C4-2B (cell line): ENCODE measurements at regions not wholly inside any gene's neighbourhood (a gene's known extent, or its start where the extent isn't known, plus 50 kb on each side); places are given as distances from the start of the nearest gene placed in this dataset.

ENCODE experiments used
- H3K27ac ChIP-seq: fragments of 450-650 bp; 2 replicates; pipeline ENCODE4 v1.5.1; 2017
- ZFX ChIP-seq: fragments of 450-650 bp; IDR thresholded peaks from 2 replicates; pipeline ENCODE4 v1.6.1; 2017
- TF ChIP-seq, protein P1 (sequence below): fragments of 450-650 bp; conservative IDR thresholded peaks from 2 replicates; pipeline ENCODE4 v1.5.1; 2017; ENCODE audit warnings: mild to moderate bottlenecking

DNA sequence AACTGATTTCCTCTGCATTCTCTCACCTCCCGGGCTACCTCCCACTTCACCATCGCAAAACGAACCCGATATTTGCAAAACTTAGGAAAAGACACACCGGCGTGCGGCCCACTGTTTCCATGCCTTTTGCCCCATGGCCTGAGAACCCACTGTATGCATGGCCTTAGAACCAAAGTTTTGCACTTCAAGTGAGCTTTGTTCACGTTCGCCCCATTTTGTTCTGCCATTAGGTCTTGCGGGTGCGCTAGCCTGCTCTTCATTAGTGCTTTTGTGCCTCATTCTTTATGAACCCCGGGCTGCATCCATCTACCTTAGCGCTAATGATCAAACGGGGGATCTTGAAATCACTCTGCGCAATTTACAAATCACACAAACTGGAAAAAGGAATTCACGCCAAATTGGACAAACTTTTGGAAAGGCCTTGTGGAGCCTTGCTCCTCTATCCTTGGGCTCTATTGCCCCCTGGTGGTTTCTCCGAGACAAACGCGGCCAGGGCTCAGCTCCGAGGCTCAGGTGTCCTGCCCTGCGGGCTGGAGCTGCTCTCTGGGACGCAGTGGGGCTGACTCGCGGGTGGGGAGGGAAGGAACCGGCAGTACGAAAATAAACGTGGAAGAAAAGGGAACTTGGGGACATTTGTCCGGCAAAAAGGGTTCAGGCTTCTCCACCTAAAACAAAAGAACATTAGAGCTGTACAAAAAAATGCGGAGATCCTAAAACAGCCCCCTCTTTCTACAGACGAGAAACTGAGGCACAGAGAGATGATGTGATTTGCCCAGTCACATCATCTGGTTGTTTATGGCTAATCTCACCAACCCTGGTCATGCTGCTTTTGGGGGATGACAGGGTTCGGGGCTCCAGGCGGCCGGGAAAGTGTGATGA lies 300.4 kb upstream of the NFE2L3 start:
- H3K27ac ChIP-seq = peak overlapping the region; percentile 19; the same call in 1 of the 2 replicates
- TF ChIP-seq, protein P1, sequence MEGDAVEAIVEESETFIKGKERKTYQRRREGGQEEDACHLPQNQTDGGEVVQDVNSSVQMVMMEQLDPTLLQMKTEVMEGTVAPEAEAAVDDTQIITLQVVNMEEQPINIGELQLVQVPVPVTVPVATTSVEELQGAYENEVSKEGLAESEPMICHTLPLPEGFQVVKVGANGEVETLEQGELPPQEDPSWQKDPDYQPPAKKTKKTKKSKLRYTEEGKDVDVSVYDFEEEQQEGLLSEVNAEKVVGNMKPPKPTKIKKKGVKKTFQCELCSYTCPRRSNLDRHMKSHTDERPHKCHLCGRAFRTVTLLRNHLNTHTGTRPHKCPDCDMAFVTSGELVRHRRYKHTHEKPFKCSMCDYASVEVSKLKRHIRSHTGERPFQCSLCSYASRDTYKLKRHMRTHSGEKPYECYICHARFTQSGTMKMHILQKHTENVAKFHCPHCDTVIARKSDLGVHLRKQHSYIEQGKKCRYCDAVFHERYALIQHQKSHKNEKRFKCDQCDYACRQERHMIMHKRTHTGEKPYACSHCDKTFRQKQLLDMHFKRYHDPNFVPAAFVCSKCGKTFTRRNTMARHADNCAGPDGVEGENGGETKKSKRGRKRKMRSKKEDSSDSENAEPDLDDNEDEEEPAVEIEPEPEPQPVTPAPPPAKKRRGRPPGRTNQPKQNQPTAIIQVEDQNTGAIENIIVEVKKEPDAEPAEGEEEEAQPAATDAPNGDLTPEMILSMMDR = peak; percentile 92
- no peak for TF ChIP-seq ZFX

DNA sequence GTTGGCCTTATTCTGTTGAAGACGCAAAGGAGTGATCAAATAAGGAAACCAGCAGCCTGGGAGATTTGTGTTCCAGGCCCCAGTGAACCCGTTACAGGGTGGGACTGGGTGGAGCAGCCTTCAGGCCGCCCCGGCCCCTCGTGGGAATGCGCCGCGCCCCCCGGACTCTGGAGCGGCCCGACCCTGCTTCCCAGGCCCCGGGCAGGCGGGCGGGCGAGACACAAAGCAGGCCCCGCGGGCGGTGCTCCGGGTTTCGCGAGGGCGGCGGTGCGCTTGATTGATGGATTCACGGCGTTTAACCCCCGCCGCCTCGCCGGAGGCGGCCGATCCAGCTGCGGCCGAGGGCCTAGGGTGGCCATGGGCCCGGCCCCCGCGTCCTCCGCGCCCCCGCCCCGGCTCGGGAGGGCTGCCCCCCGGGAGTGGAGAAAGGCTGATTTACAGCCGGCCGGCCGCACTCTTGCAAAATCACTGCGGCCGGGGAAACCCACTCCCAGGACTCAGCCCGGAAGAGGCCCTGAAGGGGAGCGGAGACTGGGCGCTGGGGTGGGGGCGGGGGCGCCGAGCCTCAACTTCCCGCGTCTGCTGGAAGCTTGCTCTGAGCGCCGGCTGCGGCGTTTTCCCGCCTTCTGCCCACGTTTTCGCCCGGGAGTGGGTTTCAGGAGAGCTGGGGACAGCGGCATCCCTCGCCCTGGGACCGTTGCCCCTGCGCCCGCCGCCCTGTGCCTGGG lies 299.6 kb upstream of the NFE2L3 start:
- TF ChIP-seq ZFX = no peak

DNA sequence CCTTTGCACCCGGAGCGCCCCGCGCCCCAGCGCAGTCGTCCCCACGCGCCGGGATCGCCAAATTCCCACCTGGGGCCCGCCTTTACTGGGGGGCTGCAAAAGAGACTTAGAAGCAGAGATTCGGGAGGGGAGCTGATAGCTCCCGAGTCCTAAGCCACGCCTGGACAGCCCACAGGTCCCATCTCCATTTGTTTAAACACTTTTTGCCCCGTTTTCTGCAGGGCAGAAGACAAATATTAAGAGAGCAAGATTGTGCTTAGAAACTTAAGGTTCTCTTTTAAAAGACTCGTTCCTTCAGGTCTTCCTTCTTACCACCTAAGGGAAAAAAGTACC lies 299.1 kb upstream of the NFE2L3 start:
- no peak overlapping the region for H3K27ac ChIP-seq
- TF ChIP-seq, protein P1 = no peak
- no peak for TF ChIP-seq ZFX

More for the DNA sequence above, 299.6 kb upstream of the NFE2L3 start:
- H3K27ac ChIP-seq = no peak overlapping the region

DNA sequence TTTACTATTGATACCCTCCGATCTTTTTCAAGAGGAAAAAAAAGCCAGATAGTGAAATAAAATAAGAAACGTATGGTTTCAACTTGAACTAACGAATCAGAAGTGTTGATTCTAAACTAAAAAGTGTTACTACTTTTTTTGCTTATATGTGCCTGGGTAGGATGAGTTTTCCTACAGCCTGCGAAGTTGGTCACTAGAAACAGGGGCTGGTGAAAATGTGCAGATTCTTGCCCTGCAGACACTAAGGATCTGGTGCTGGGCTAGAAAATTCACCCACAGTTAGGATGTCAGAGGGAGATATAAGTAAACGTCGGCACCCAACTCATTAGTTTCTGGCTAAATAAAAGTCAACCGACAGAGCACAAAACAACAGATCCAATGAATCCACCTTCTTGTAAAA lies 298.7 kb upstream of the NFE2L3 start:
- no peak overlapping the region for H3K27ac ChIP-seq
- TF ChIP-seq, protein P1 = no peak
- TF ChIP-seq ZFX = no peak

DNA sequence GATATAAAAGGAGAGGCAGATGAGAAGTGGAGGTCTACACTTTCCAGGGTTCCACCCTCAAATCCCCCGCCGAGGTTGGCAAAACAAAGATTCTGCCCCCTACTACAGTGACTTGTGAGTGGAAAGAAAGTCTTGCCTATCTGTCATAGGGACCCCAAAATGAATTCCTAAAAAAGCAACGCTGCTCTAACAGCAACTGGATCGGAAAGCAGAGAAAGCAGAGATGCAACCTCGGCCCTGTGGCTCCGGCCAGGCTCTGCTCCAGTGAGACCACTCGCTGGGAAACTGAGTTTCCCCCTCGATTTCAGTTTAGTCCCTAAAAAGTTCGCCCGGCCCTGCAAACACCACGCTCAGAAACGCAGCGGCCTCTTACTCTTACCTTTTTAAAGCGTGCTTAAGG lies 297.9 kb upstream of the NFE2L3 start:
- TF ChIP-seq ZFX = no peak
- TF ChIP-seq, protein P1 = no peak
- H3K27ac ChIP-seq = no peak overlapping the region

DNA sequence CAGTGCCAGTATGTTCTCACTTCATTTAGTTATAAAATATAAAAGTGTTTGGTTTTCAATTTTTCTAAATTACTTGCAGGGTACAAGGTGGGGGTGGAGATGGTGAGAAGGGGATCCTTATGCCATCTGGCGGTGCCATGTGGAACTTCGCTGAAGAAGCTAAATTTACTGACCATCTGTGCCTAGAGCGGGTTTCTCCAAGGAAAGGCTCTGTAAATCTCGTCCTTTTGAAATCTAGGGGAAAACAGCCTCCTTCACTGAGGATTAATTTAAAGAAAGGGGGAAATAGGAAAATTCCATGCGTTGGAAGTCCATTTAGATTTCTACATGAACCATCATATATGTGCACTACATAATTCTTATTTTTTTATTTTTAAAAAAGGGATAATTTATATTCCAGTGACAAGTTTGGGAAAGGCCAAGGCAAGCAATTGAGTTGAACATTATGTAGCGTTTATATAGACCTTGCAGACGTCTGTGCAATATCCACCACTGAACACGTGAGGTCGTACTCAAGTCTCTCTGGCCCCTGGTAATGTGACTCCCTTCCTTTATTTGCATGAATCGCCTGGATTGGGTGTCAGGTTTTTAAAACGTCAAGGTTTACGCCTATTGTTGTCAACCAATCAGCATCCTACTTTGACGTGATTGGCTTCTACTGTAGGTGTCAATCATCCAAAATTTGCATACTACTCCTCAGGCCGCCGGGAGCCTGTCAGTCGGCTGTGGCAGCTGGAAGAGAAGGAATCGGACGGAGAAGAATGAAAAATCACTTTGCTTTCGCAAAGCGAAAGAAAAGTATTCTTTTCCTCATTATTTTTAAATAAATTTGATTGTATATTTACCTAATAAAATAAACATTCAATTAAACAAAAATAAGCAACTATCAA lies 297.1 kb upstream of the NFE2L3 start:
- no peak overlapping the region for H3K27ac ChIP-seq
- TF ChIP-seq, protein P1 = peak; percentile 94
- TF ChIP-seq ZFX = no peak

DNA sequence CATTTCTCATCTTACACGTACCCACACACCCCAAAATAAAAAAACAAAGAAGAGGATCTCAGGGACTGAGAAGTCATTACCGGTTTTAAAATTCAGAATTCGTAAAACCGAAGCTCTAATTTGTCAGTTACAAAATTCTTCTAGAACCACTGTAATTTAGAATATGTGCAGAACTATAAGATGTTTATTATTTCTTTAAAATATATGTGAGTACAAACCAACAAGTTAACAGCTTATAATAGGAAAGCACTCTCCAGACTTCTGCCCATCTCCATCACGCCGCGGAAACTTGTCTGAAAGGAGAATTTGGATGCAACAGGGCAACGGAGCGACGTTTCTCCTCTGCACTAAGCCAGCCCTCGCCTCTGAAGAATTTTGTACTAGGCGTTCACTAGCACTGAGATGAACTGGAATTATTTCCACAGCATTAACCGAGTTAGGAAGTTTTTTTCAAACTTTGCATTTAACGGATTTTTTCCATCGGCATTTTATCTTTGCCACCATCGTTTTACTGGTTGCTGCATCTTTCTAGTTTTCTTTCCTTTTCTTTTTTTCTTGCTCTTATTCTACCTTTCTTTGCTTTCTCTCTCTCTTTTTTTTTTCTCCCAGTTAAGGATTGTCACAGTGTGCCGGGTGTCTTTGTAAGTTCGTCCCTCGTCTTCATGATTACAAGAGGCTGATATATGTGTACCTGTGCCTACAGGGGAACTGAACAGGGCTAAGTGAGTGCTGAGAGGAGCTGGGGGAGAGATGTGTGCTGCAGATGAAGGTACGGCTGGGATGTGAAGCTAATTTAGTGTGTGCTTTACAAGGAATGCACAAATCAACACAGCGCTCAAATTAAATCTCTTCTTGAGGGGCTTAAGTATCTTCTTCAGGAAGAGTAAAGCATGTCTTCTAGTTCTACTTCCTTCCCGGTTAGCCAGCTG lies 295.9 kb upstream of the NFE2L3 start:
- H3K27ac ChIP-seq = peak overlapping the region; percentile 78

More for the DNA sequence above, 295.9 kb upstream of the NFE2L3 start:
- TF ChIP-seq, protein P1 = no peak
- no peak for TF ChIP-seq ZFX
